IPS-18c (cell line): ENCODE measurements at regions not wholly inside any gene's neighbourhood (a gene's known extent, or its start where the extent isn't known, plus 50 kb on each side); places are given as distances from the start of the nearest gene placed in this dataset.

ENCODE experiments used
- H3K4me3 ChIP-seq: 2 replicates; pipeline ENCODE4 v1.7.0; 2013; ENCODE audit warnings: low read depth, mild to moderate bottlenecking, low read length, moderate library complexity; ENCODE audit not compliant: insufficient read depth
- H3K9me3 ChIP-seq: one replicate; pipeline ENCODE4 v1.6.1; 2013; ENCODE audit warnings: mild to moderate bottlenecking, low read length, moderate library complexity; ENCODE audit not compliant: control insufficient read depth, insufficient read depth

- no peaks in the 10 kb centered on the region for H3K9me3 ChIP-seq
These were observed 251.9 kb downstream of the EPM2A start for GRCh38 chr6:145483191-145483996.

GRCh38 chr6:145485288-145485687 is 250.0 kb downstream of the EPM2A start:
- no peak overlapping the region for H3K4me3 ChIP-seq
- H3K9me3 ChIP-seq, result no peaks in the 10 kb centered on the region

More at GRCh38 chr6:145483191-145483996, 251.9 kb downstream of the EPM2A start:
- no peak overlapping the region for H3K4me3 ChIP-seq

GRCh38 chr6:145486306-145486705 is 249.0 kb downstream of the EPM2A start:
- H3K4me3 ChIP-seq, result no peak overlapping the region
- H3K9me3 ChIP-seq, result no peaks in the 10 kb centered on the region

- Histone ChIP-seq H3K9me3 (no peaks in the 10 kb centered on the region), H3K4me3 (no peak overlapping the region)
These were observed 245.7 kb downstream of the EPM2A start for GRCh38 chr6:145489583-145489982.

- Histone ChIP-seq H3K9me3 (no peaks in the 10 kb centered on the region), H3K4me3 (no peak overlapping the region)
These were observed 245.3 kb downstream of the EPM2A start for GRCh38 chr6:145490068-145490467.

GRCh38 chr6:145491126-145491525 is 244.2 kb downstream of the EPM2A start:
- Histone ChIP-seq H3K9me3 (no peaks in the 10 kb centered on the region), H3K4me3 (no peak overlapping the region)

- no peaks in the 10 kb centered on the region for H3K9me3 ChIP-seq
- no peak overlapping the region for H3K4me3 ChIP-seq
These were observed 238.3 kb downstream of the EPM2A start for GRCh38 chr6:145497006-145497405.

- H3K9me3 ChIP-seq, result no peaks in the 10 kb centered on the region
- H3K4me3 ChIP-seq, result no peak overlapping the region
These were observed 236.9 kb downstream of the EPM2A start for GRCh38 chr6:145498425-145498824.

- H3K9me3 ChIP-seq, result no peaks in the 10 kb centered on the region
- H3K4me3 ChIP-seq, result no peak overlapping the region
These were observed 232.9 kb downstream of the EPM2A start for GRCh38 chr6:145502416-145502815.

- Histone ChIP-seq H3K4me3 (no peak overlapping the region), H3K9me3 (no peaks in the 10 kb centered on the region)
These were observed 229.2 kb downstream of the EPM2A start for GRCh38 chr6:145506136-145506535.

- Histone ChIP-seq H3K4me3 (no peak overlapping the region), H3K9me3 (no peaks in the 10 kb centered on the region)
These were observed 228.8 kb downstream of the EPM2A start for GRCh38 chr6:145506565-145506964.

- H3K9me3 ChIP-seq, result no peaks in the 10 kb centered on the region
- H3K4me3 ChIP-seq, result no peak overlapping the region
These were observed 228.1 kb downstream of the EPM2A start for GRCh38 chr6:145507239-145507638.

GRCh38 chr6:145508107-145508506 is 227.2 kb downstream of the EPM2A start:
- Histone ChIP-seq H3K4me3 (no peak overlapping the region), H3K9me3 (no peaks in the 10 kb centered on the region)

GRCh38 chr6:145517492-145517891 is 217.8 kb downstream of the EPM2A start:
- H3K4me3 ChIP-seq, result no peak overlapping the region

GRCh38 chr6:145525038-145525437 is 210.3 kb downstream of the EPM2A start:
- Histone ChIP-seq H3K9me3 (no peaks in the 10 kb centered on the region), H3K4me3 (no peak overlapping the region)

More at GRCh38 chr6:145517492-145517891, 217.8 kb downstream of the EPM2A start:
- H3K9me3 ChIP-seq, result no peaks in the 10 kb centered on the region

- Histone ChIP-seq H3K4me3 (no peak overlapping the region), H3K9me3 (no peaks in the 10 kb centered on the region)
These were observed 205.7 kb downstream of the EPM2A start for GRCh38 chr6:145529582-145529981.

- Histone ChIP-seq H3K4me3 (no peak overlapping the region), H3K9me3 (no peaks in the 10 kb centered on the region)
These were observed 204.9 kb downstream of the EPM2A start for GRCh38 chr6:145530454-145530853.

- no peak overlapping the region for H3K4me3 ChIP-seq
- H3K9me3 ChIP-seq, result no peaks in the 10 kb centered on the region
These were observed 204.3 kb downstream of the EPM2A start for GRCh38 chr6:145531032-145531431.

GRCh38 chr6:145531822-145532221 is 203.5 kb downstream of the EPM2A start:
- no peaks in the 10 kb centered on the region for H3K9me3 ChIP-seq
- no peak overlapping the region for H3K4me3 ChIP-seq
